Spleen (tissue), 7 donors: ENCODE measurements at regions not wholly inside any gene's neighbourhood (a gene's known extent, or its start where the extent isn't known, plus 50 kb on each side); places are given as distances from the start of the nearest gene placed in this dataset.

Source experiments
- CTCF ChIP-seq, 11 experiments: fragments of 200-600 bp in 7 of 11; fragments of 450-650 bp in 4 of 11; sonication (generic) in 4 of 11; IDR thresholded peaks in 8 of 11; conservative IDR thresholded peaks in 3 of 11; 1 replicate in 7 of 11; 2 replicates in 4 of 11; pipeline versions ENCODE4 v1.4.0 to v1.8.0; 2016 to 2021; ENCODE audit warnings: antibody characterized with exemption in 11 of 11, inconsistent platforms in 4 of 11, mild to moderate bottlenecking in 1 of 11
- POLR2A ChIP-seq, 3 donors: fragments of 450-650 bp; IDR thresholded peaks; one replicate each; pipeline ENCODE4 v1.5.1; 2017; ENCODE audit warnings: antibody characterized with exemption in 3 of 3, mild to moderate bottlenecking in 1 of 3
- donor health status: DM: no; HTN: no; CAD: no; lungs with moderate emphysema.
- donor health status: DM: no; HTN: no; CAD: no.
- donor health status: DM: no; HTN: no; CAD: no.

GRCh38 chr5:4361753-4362152 lies 766.1 kb downstream of the IRX1 start:
- TF ChIP-seq POLR2A (IDR thresholded peaks at IDR 0.05) (no peak), CTCF (IDR thresholded peaks at IDR 0.05 in 8 of 11, conservative IDR thresholded peaks at IDR 0.05 in 3 of 11) (no peak)
